GM18508 (cell line): ENCODE measurements at regions not wholly inside any gene's neighbourhood (a gene's known extent, or its start where the extent isn't known, plus 50 kb on each side); places are given as distances from the start of the nearest gene placed in this dataset.
"Not testable (repeated sequence)": the region's sequence is repeated elsewhere in the genome, so short reads cannot be mapped to it uniquely, and the experiment has no call there.

ENCODE experiments used
- ATAC-seq: cut with Tn5 transposase; IDR thresholded peaks from one replicate; pipeline ENCODE4 v1.9.1; 2021; ENCODE audit warnings: moderate number of reproducible peaks; ENCODE audit not compliant: insufficient read depth, unreplicated experiment

DNA sequence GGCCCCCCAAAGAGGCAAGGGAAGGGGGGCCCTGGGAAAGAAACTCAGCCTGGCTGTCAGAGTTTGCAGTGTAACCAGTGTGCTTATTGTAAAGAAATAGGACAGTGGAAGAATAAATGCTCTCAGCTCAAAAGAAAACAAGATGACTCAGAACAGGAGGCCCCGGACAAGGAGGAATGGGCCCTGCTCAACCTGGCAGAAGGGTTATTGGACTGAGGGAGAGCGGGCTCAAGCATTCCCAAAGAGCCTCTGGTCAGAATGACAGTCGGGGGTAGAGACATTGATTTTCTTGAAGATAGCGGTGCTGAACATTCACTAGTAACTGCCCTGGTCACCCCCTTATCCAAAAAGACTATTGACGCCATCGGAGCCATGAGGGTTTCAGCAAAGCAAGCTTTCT is 100.4 kb upstream of the OSBPL11 start:
- no peak for ATAC-seq

DNA sequence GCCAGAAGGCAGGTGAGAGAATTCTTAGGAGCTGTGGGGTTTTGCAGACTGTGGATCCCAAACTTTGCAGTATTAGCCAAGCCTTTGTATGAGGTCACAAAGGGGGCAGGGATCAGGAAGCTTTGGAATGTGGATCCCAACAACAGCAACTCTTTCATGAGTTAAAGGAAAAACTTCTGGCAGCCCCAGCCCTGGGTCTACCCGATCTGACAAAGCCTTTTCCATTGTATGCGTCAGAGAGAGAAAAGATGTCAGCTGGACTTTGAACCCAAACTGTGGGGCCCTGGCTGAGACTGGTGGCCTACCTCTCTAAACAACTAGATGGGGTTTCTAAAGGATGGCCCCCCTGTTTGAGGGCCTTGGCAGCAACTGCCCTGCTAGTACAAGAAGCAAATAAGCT is 101.8 kb upstream of the OSBPL11 start:
- ATAC-seq, result not testable (repeated sequence)

DNA sequence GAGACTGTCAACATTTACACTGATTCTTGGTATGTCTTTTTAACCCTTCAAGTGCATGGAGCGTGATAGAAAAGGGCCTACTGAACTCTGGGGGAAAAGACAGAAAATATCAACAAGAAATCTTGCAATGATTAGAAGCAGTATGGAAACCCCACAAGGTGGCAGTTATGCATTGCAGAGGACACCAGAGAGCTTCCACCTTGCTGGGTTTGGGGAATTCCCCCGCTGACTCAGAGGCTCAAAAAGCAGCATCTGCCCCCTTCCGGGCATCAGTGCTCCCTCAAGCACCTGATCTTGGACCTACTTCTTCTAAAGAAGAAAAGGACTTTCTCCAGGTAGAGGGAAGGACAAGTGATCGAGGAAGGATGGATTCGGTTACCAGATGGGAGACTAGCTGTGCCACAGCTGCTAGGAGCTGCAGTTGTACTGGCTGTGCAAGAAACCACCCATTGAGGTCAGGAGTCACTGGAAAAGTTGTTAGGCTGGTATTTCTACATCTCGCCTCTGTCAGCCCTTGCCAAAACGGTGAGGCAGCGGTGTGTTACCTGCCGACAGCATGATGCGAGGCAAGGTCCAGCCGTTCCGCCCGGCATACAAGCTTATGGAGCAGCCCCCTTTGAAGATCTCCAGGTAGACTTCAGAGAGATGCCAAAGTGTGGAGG is 102.8 kb upstream of the OSBPL11 start:
- ATAC-seq, result not testable (repeated sequence)

DNA sequence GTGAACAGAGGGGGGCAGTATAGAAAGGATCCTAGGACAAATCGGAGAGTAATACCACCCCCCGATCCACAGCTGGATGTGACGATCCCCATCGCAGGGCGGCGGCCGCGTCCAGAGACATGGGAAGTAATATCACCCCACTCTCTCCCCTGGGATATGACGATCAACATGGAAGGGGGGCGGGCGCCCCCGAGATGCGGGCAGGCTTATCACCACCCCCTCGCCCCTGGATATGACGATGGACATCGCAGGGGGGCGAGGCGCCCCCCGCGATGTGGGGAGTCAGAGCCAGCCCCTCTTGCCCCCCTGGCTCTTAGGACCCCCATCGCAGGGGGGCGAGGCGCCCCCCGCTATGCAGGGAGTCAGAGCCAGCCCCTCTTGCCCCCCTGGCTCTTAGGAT is 120.4 kb upstream of the OSBPL11 start:
- no peak for ATAC-seq

DNA sequence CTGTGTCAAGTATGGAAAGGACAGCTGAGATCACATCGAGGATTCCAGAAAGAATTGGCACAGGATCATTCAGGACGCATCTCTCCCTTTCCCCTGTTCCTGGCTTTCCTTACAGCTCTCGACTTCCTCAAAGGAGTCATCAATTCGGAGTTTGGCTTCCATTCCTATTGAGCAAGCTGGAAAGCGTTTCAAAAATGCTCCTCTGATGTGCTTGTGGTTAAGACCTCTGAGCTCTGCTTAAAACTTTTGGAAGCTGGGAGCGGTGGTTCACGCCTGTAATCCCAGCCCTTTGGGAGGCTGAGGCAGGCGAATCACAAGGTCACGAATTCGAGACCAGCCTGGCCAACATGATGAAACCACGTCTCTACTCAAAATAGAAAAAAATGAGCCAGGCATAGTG is 136.9 kb upstream of the OSBPL11 start:
- not testable (repeated sequence) for ATAC-seq

DNA sequence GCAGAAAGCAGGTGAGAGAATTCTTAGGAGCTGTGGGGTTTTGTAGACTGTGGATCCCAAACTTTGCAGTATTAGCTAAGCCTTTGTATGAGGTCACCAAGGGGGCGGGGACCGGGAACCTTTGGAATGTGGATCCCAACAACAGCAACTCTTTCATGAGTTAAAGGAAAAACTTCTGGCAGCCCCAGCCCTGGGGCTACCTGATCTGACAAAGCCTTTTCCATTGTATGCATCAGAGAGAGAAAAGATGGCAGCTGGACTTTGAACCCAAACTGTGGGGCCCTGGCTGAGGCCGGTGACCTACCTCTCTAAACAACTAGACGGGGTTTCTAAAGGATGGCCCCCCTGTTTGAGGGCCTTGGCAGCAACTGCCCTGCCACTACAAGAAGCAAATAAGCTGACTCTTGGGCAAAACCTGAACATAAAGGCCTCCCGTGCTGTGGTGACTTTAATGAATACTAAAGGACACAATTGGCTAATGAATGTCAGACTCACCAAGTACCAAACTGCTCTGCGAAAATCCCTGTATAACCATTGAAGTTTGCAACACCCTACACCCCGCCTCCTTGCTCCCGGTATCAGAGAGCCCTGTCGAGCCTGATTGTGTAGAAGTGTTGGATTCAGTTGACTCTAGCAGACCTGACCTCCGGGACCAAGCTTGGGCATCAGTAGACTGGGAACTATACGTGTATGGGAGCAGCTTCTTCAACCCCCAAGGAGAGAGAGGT is 146.9 kb upstream of the OSBPL11 start:
- ATAC-seq, result not testable (repeated sequence)

DNA sequence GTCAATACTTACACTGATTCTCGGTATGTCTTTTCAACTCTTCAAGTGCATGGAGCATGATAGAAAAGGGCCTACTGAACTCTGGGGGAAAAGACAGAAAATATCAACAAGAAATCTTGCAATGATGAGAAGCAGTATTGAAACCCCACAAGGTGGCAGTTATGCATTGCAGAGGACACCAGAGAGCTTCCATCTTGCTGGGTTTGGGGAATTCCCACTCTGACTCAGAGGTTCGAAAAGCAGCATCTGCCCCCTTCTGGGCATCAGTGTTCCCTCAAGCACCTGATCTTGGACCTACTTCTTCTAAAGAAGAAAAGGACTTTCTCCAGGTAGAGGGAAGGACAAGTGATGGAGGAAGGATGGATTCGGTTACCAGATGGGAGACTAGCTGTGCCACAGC is 147.5 kb upstream of the OSBPL11 start:
- ATAC-seq, result not testable (repeated sequence)

DNA sequence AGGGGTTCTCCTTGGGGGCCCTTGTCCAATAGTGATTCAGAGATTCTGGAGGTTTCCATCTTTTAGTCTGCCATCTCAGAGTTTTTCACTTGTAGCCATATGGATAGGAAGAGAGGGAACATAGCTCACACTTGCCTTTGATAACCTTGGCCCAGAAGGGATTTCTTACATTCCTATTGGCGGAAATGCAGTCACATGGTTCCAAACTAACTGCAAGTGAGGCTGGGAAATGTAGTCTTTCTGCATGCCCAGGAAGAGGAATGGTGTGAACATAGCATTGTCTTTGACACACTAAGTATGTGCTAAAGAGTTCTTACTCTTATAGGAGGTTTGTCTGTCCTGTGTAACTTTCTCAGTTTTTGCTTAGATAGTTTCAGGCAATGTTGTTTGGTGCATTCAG is 161.8 kb upstream of the OSBPL11 start:
- not testable (repeated sequence) for ATAC-seq

DNA sequence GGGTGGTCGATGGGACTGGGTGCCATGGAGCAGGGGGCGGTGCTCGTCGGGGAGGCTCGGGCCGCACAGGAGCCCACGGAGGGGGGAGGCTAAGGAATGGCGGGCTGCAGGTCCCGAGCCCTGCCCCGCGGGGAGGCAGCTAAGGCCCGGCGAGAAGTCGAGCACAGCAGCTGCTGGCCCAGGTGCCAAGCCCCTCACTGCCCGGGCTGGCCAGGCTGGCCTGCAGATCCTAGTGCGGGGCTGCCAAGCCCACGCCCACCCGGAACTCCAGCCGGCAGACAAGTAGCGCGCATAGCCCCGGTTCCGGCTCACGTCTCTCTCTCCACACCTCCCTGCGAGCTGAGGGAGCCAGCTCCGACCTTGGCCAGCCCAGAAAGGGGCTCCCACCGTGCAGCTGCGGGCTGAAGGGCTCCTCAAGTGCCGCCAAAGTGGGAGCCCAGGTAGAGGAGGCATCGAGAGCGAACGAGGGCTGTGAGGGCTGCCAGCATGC is 163.4 kb upstream of the OSBPL11 start:
- not testable (repeated sequence) for ATAC-seq

DNA sequence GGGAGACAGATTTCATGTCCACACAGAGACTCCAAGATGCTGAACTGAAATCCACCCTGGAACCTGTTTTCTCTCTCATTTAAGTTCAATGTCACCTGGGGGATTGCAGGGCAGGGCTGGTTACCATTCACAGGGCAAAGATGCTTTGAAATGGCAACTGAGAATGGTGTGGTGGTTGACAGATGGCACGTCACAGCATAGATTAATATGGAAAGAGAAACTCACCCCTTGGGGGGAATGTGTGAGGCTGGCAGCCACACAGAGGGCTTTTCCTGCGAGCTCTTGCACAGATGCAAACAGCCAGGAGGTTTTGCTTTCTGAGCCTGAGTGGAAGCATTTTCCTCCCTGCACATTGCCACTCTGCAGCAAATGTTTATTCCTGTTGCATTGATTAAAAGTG is 167.3 kb upstream of the OSBPL11 start:
- ATAC-seq, result not testable (repeated sequence)

DNA sequence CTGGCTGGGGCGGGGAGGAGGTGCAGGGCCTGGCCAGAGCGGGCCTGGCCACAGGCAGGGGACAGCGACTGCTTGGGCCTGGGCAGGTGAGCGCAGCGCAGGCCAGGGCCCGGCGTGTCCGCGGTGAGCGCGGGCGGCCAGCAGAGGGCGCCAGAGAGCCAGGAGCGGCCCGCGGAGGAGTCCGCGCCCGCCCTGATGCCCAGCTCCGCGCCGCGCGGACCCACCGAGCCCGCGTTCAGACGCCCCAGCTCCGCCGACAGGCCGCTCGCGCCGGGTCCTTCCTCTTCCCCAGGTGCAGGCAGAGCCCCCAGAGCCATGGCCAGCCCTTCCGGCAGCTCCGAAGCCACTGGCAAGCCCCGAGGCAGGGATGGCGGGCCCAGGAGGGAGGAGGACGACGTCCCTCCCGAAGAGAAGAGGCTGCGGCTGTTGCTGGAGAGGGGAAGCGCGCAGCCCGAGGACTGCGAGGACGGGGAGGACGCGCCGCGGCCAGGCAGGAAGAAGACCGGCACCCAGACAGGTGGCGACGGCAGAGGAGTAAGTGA is 171.1 kb upstream of the OSBPL11 start:
- ATAC-seq, result not testable (repeated sequence)

DNA sequence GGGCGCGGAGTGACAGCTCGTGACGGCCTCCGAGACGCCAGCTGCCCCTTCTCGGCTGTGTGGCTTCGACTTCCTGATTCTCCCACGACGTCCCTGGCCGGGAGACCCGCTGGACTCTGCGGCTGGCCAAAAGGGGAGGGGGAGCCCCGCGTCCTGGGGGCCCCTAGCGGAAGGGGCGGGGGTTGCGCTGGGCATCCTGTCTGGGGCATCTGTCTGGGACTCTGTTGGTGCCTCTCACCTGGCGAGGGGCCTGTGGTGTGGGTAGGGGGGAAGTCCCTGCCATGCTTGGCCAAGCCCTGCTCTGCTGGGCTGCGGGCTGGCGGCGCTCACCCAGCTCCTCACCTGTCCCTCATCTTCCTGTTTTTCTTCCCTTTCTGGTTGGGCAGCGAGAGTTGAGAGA is 171.6 kb upstream of the OSBPL11 start:
- ATAC-seq, result not testable (repeated sequence)

DNA sequence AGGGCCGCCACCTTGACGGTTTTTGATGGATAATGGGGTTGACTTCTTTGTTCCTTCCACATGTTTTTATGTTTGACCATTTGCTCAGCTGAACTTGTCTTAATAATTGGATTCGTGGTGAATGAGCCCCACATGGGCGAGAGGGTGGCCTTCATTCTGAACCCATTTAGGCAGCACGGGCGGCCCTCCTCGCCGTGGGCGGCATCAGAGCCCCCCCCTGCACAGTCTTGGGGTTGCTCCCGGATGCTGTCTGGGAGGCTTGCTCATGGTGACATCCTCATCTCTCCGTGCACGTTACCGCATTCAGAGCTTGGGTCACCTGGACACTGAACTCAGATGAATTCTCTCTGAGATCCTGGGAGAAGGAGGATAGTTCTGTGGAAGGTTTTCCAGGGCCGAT is 172.3 kb upstream of the OSBPL11 start:
- ATAC-seq, result no peak

DNA sequence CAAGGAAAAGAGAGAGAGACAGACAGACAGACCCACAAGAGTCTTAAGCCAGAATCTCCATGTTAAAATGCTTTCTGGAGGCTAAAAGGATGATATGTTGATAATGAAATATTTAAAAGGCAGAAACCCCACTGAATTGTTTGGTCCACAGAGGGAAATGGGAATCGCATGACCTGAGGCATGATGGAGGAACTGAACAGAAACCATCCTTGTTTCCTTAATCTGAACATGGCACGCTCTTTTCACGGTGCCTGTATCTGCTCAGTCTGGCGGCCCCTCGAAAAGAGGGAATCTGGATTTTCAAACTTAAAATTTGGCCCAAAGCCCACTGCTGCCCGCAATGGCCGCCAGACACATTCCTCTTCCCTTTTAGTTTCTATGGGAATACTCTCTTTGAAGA is 173.5 kb upstream of the OSBPL11 start:
- not testable (repeated sequence) for ATAC-seq

DNA sequence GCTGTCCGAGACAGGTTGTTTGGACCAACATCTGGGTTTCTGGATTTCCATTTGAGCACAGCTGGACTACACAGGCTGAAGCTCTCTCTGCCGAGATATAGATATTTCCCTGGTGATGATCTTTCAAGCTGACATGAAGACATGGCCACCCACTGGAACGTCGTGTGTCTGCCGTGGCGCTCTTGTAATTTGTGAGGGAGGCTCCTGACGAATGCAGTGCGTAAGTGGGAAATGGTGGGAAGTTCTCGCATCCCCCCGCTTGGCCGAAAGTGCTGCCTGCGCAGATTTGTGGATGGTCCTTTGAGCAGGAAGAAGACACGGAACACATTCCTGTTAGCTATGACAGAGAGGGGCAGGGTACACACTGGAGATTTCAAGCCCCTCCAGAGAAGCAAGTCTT is 176.2 kb upstream of the OSBPL11 start:
- not testable (repeated sequence) for ATAC-seq

DNA sequence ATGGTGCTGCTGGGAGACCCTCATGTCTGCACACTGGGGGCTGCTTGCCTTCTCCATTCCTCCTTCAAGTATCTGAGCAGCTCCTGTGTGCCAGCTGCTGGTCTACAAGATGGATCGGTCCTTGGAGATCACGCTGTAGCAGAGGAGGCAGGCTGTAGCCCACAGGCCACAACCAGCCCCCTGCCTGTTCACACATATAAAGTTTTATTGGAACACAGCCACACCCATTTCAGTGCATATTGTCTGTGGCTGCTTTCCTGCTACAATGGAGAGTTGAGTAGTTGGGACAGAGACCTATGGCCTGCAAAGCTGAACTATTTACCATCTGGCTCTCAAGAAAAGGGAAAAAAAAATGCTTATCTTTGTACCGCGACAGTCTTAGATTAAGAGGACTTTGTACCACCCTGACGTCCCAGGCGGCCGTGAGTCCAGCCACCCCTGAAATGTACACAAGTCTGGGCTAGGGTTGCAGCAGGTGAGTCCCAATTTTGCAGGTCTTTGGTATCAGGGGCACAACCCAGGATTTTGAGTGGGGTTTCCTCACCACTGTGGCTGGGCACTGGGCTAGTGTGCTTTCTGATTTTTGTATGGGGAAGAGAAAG is 179.2 kb upstream of the OSBPL11 start:
- not testable (repeated sequence) for ATAC-seq

DNA sequence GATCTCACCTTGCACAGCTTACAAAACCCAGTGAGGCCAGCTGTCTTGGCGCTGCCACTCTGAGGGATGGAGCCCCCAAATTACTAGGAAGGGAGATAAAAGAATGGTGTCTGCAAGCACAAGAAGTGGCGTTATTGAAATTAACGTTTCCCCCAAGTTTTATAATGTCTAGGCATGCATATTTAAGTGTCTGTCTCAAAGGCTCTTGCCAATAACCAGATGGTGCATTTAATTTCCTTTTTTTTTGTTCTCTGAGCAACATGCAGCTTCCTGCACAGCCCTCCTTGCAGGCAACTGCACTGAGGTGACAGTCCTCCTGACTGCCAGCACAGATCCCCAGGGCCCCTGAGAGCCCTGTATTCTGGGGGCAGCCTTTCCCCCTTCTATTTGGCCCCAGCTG is 179.8 kb upstream of the OSBPL11 start:
- not testable (repeated sequence) for ATAC-seq

DNA sequence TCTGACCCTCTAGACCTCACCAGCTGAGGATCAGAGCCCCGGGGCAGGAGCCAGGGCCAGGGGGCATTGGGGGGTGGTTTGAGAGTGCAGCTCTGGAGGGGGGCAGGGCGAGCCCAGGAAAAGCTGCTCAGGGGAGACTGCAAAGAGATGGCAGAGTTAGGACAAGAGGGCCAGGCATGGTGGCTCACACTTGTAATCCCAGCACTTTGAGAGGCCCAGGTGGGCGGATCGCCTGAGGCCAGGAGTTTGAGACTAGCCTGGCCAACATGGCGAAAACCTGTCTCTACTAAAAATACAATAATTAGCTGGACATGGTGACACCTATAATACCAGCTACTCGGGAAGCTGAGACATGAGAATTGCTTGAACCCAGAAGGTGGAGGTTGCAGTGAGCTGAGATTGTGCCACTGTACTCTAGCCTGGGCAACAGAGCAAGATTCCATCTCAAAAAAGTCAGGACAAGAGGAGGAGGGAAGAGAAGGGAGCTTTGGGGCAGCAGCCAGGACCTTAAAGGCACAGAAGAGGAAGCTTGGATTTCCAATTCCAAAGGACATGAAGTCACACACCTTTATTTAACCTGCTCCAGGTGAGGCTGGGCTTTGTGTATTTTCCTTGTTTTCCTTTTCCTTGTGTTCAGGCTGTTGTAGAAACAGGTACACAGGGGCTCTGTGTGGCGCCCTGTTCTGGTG is 180.5 kb upstream of the OSBPL11 start:
- not testable (repeated sequence) for ATAC-seq

DNA sequence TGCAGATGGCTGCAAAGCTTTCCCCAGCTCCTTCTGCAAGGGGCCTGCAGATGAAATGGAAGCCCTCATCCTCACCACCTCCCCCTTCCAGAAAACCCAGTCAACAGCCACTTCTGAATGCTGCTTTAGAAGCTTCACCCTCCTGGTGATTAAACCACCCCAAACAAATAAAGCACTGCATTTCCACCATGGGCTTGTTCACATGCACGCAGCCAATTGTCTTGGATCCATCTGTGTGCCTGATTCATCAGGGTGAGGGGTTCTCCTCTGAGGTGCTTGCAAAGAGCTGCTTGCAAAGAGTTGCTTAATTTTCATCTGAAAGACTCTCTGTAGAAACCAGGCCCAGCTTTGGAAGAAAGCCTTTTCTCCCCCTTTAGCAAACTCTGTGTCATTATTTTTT is 184.0 kb upstream of the OSBPL11 start:
- ATAC-seq, result not testable (repeated sequence)

DNA sequence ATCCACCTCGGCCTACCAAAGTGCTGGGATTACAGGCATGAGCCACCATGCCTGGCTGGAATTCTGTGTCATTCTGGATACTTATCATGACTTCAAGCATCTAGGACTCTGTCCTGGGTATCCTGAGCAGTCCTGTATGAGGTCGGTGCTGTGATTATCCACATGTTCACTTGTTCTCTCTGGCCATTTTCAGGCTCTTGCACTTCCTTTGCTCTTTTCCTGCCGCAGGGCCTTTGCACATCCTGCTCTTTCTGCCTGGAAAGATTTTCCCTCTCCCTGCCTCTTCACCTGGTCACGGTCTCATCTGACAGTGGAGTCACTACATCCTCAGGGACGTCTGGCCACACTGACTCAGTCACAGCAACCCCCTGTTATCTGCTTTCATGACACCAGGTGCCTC is 184.6 kb upstream of the OSBPL11 start:
- not testable (repeated sequence) for ATAC-seq
